ENCODE measurements at regions not wholly inside any gene's neighbourhood (a gene's known extent, or its start where the extent isn't known, plus 50 kb on each side); places are given as distances from the start of the nearest gene placed in this dataset.

DNA sequence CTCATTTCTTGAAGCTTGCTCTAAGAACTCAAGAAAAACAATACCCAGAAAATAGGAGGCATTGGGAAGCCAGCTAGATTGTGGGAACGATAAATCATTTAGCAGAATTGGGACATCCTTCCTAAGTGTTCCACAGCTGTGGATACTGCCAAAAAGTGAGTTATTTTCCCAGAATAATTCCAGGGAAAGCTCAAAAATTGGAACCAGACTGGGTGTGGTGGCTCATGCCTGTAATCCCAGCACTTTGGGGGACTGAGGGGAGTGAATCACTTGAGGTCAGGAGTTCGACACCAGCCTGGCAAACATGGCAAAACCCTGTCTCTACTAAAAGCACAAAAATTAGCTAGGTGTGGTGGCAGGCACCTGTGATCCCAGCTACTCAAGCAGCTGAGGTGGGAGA is 68.2 kb upstream of the GK2 start:
- Mint-ChIP-seq H3K36me3 (ENCODE audit: low read depth) (no peaks in the 10 kb centered on the region), H3K27ac (no peak overlapping the region), H3K9me3 (peaks cover 19% of the 10 kb centered on the region), H3K4me1 (ENCODE audit: low read depth) (no peaks in the 10 kb centered on the region), H3K27me3 (ENCODE audit: insufficient read depth) (no peaks in the 10 kb centered on the region), H3K4me3 (no peak overlapping the region)
- DNase-seq, result no peak
- TF ChIP-seq, protein P1, sequence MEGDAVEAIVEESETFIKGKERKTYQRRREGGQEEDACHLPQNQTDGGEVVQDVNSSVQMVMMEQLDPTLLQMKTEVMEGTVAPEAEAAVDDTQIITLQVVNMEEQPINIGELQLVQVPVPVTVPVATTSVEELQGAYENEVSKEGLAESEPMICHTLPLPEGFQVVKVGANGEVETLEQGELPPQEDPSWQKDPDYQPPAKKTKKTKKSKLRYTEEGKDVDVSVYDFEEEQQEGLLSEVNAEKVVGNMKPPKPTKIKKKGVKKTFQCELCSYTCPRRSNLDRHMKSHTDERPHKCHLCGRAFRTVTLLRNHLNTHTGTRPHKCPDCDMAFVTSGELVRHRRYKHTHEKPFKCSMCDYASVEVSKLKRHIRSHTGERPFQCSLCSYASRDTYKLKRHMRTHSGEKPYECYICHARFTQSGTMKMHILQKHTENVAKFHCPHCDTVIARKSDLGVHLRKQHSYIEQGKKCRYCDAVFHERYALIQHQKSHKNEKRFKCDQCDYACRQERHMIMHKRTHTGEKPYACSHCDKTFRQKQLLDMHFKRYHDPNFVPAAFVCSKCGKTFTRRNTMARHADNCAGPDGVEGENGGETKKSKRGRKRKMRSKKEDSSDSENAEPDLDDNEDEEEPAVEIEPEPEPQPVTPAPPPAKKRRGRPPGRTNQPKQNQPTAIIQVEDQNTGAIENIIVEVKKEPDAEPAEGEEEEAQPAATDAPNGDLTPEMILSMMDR (IDR thresholded peaks at IDR 0.05), result no peak

DNA sequence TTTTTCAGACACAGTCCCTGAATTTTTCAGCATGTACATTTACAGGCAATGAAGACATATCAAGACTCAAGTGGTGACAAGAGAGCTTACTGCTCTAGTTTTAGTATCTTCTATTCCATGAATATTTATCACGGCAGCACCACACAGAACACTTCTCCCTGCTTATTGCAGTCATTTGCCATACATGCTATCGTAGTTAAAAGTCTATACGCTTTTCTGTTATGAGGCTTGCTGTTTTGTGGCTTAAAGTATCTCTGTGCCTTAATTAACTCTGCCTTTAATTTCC is 65.4 kb upstream of the GK2 start:
- TF ChIP-seq, protein P1 (IDR thresholded peaks at IDR 0.05), result no peak
- Mint-ChIP-seq H3K4me1 (ENCODE audit: low read depth) (no peaks in the 10 kb centered on the region), H3K27me3 (ENCODE audit: insufficient read depth) (no peaks in the 10 kb centered on the region), H3K9me3 (peaks cover 18% of the 10 kb centered on the region), H3K36me3 (ENCODE audit: low read depth) (no peaks in the 10 kb centered on the region), H3K4me3 (no peak overlapping the region), H3K27ac (no peak overlapping the region)
- DNase-seq, result no peak

DNA sequence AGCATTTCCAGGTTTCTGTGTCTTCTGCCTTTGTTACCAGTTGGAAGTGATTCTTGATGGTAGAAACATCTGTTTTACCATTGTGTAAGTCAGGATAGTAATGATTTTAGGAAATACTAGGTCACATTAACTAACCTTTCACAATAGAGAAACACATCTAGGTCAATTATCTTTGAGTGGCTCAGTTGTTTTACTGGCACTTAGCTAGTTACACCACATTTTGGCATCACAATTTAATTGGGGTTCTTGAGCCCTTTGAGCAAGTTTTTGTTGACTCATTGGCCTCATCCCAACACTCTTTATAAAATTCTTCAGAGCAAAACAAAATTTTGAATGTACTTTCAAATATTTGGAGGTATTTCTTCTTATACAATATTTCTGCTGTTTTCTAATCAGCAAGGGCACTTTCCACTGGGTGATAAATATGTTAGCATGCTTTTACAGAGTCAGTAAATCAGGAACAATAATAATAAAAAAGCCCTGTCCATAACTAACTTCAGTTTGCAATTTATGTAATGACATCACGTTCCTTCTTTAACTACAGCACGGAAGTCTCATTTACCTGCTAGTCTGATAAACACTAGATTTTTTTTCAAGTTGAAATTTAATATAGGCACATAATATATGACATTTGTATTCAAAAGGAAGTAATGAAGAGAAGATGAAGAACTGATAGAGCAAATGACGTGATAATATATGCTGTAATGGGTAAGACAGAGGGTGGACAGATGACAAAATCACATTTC is 64.8 kb upstream of the GK2 start:
- Mint-ChIP-seq H3K27me3 (ENCODE audit: insufficient read depth) (no peaks in the 10 kb centered on the region), H3K9me3 (peaks cover 12% of the 10 kb centered on the region), H3K36me3 (ENCODE audit: low read depth) (no peaks in the 10 kb centered on the region), H3K4me3 (no peak overlapping the region), H3K4me1 (ENCODE audit: low read depth) (no peaks in the 10 kb centered on the region), H3K27ac (no peak overlapping the region)
- TF ChIP-seq, protein P1 (IDR thresholded peaks at IDR 0.05), result no peak
- no peak for DNase-seq

DNA sequence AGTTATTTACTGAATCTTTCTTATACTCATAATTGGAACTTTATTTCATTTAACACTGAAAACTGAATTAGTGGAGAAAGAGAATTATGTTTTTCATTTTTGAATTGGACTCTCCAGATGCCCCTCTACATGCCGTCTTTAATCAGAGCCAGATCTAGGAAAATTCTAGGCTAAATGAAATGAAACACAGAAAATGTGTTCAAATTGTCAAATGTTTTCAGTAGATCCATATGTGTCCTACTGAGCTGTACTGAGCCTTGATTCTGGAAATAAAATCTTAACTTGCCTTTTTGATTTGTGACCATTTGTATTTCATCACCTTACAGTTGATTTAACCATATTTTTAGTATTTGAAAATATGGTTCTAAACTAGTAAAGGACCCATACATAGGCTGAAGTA is 64.0 kb upstream of the GK2 start:
- Mint-ChIP-seq H3K9me3 (peaks cover 4% of the 10 kb centered on the region), H3K4me1 (ENCODE audit: low read depth) (no peaks in the 10 kb centered on the region), H3K4me3 (no peak overlapping the region), H3K36me3 (ENCODE audit: low read depth) (no peaks in the 10 kb centered on the region), H3K27me3 (ENCODE audit: insufficient read depth) (no peaks in the 10 kb centered on the region), H3K27ac (no peak overlapping the region)
- no peak for DNase-seq
- TF ChIP-seq, protein P1 (IDR thresholded peaks at IDR 0.05), result no peak

- H3K27ac Mint-ChIP-seq, result no peak overlapping the region
- H3K4me3 Mint-ChIP-seq, result no peak overlapping the region
- H3K9me3 Mint-ChIP-seq, result no peaks in the 10 kb centered on the region; the same call in 1 of the 2 replicates
- TF ChIP-seq, protein P1 (IDR thresholded peaks at IDR 0.05), result no peak
- H3K36me3 Mint-ChIP-seq (ENCODE audit: low read depth), result no peaks in the 10 kb centered on the region
- DNase-seq, result no peak
- H3K4me1 Mint-ChIP-seq (ENCODE audit: low read depth), result no peaks in the 10 kb centered on the region
- H3K27me3 Mint-ChIP-seq (ENCODE audit: insufficient read depth), result no peaks in the 10 kb centered on the region
These were observed 63.3 kb upstream of the GK2 start for GRCh38 chr4:79471309-79471708.
